HCT116 (cell line): ENCODE measurements at regions not wholly inside any gene's neighbourhood (a gene's known extent, or its start where the extent isn't known, plus 50 kb on each side); places are given as distances from the start of the nearest gene placed in this dataset.
A peak's percentile ranks its signal among the peaks of the same experiment; 100 is the strongest.

Experiments
- ATAC-seq: fragments of 200-7000 bp; cut with Tn5 transposase; 2 replicates; pipeline ENCODE4 v1.9.1; 2020; ENCODE audit warnings: mild to moderate bottlenecking, moderate library complexity
- BruUV-seq: library from RNA; stranded (reverse); fragments of 400-500 nt; replicated peaks from 2 replicates; lab custom pipeline; 2021; lab: Mats Ljungman, UMichigan
- CTCF ChIA-PET: fragments of 300-600 bp; sonication (Branson Sonifier 250); formaldehyde crosslinking; loops from one replicate; lab custom pipeline; 2021; ENCODE audit warnings: antibody characterized with exemption; lab: Charles Lee
- POLR2A ChIA-PET: fragments of 300-600, 350-600 bp; sonication (Branson Sonifier 250); formaldehyde crosslinking; loops from one replicate; lab custom pipeline; 2021; ENCODE audit warnings: antibody characterized with exemption; lab: Charles Lee
- RAD21 ChIA-PET, 2 experiments: fragments of 300-600 bp; sonication (Branson Sonifier 250); formaldehyde crosslinking; loops; one replicate each; lab custom pipeline; 2023; ENCODE audit warnings: low total read pairs in 2 of 2; ENCODE audit not compliant: uncharacterized antibody in 2 of 2, unreplicated experiment in 2 of 2, low non-redundant PET in 1 of 2; lab: Charles Lee
- DNase-seq: peaks from one replicate; pipeline ENCODE4 v3.0.0-alpha.2; 2010; ENCODE audit warnings: low read depth, low spot score
- H2AFZ ChIP-seq: fragments of 200-600 bp; shearing (Covaris generic), sonication (generic); 2 replicates; pipeline ENCODE4 v1.6.1; 2017; ENCODE audit warnings: low read depth, mixed run types, mixed read lengths, antibody characterized with exemption, low read length; ENCODE audit not compliant: poor library complexity, severe bottlenecking
- H3K27ac ChIP-seq: 2 replicates; pipeline ENCODE4 v1.5.1; 2012; ENCODE audit warnings: low read depth, low read length
- H3K27me3 ChIP-seq: fragments of 200-600 bp; sonication (generic); 2 replicates; pipeline ENCODE4 v1.6.1; 2016; ENCODE audit warnings: mixed run types, low read length, mixed read lengths; ENCODE audit not compliant: insufficient read depth
- H3K36me3 ChIP-seq, 2 experiments: fragments of 200-500 bp in 1 of 2; fragments of 200-600 bp in 1 of 2; sonication (Bioruptor generic) in 1 of 2; sonication (generic) in 1 of 2; 2 replicates each; pipeline versions ENCODE4 v1.5.1 to v1.6.1; 2014 to 2016; ENCODE audit warnings: low read length in 2 of 2, inconsistent platforms in 1 of 2, mixed read lengths in 1 of 2, mixed run types in 1 of 2; ENCODE audit not compliant: insufficient read depth in 2 of 2, control insufficient read depth in 1 of 2
- H3K4me1 ChIP-seq, 2 experiments: fragments of 200-600 bp in 1 of 2; sonication (generic) in 1 of 2; 2 replicates each; pipeline versions ENCODE4 v1.5.1 to v1.6.1; 2012 to 2017; ENCODE audit warnings: low read length in 2 of 2, inconsistent platforms in 1 of 2, mild to moderate bottlenecking in 1 of 2, mixed read lengths in 1 of 2, mixed run types in 1 of 2, moderate library complexity in 1 of 2; ENCODE audit not compliant: insufficient read depth in 2 of 2, control insufficient read depth in 1 of 2
- H3K4me2 ChIP-seq: fragments of 200-600 bp; sonication (generic); 2 replicates; pipeline ENCODE4 v1.6.1; 2017; ENCODE audit warnings: mixed run types, low read length, mixed read lengths
- H3K4me3 ChIP-seq, 2 experiments: fragments of 200-600 bp in 1 of 2; sonication (generic) in 1 of 2; replicated peaks in 1 of 2; 2 replicates each; pipeline ENCODE4 v1.5.1; 2011 to 2016; ENCODE audit warnings: low read length in 2 of 2, control low read depth in 1 of 2, low read depth in 1 of 2, mild to moderate bottlenecking in 1 of 2, mixed read lengths in 1 of 2, mixed run types in 1 of 2
- H3K79me2 ChIP-seq: fragments of 200-600 bp; sonication (generic); 2 replicates; pipeline ENCODE4 v1.6.1; 2017; ENCODE audit warnings: mild to moderate bottlenecking, mixed run types, low read length, moderate library complexity, mixed read lengths; ENCODE audit not compliant: insufficient read depth
- H3K9ac ChIP-seq: fragments of 200-600 bp; sonication (generic); 2 replicates; pipeline ENCODE4 v1.6.1; 2016; ENCODE audit warnings: low read length, mixed read lengths
- H3K9me2 ChIP-seq: fragments of 200-600 bp; sonication (generic), shearing (Covaris generic); 2 replicates; pipeline ENCODE4 v1.6.1; 2017; ENCODE audit warnings: mixed run types, mild to moderate bottlenecking, moderate library complexity; ENCODE audit not compliant: insufficient read depth
- H3K9me3 ChIP-seq, 2 experiments: fragments of 200-500 bp in 1 of 2; fragments of 200-600 bp in 1 of 2; sonication (Bioruptor generic) in 1 of 2; sonication (generic) in 1 of 2; 2 replicates each; pipeline ENCODE4 v1.6.1; 2014 to 2017; ENCODE audit warnings: low read length in 2 of 2, mixed read lengths in 2 of 2, inconsistent platforms in 1 of 2, low read depth in 1 of 2, mild to moderate bottlenecking in 1 of 2, mixed run types in 1 of 2, moderate library complexity in 1 of 2; ENCODE audit not compliant: control insufficient read depth in 1 of 2, insufficient read depth in 1 of 2
- H4K20me1 ChIP-seq: fragments of 200-600 bp; sonication (generic), shearing (Covaris generic); 2 replicates; pipeline ENCODE4 v1.6.1; 2017; ENCODE audit warnings: mixed run types, mild to moderate bottlenecking, moderate library complexity; ENCODE audit not compliant: insufficient read depth
- CEBPB ChIP-seq: IDR thresholded peaks from 2 replicates; pipeline ENCODE4 v1.6.1; 2012; ENCODE audit warnings: low read depth
- CTCF ChIP-seq, 3 experiments: fragments of 200-600 bp in 1 of 3; sonication (generic) in 1 of 3; IDR thresholded peaks in 2 of 3; conservative IDR thresholded peaks in 1 of 3; 2 replicates each; pipeline ENCODE4 v1.5.1; 2012 to 2017; ENCODE audit warnings: low read depth in 2 of 3, low read length in 2 of 3, antibody characterized with exemption in 1 of 3, borderline replicate concordance in 1 of 3, control low read depth in 1 of 3, mild to moderate bottlenecking in 1 of 3, mixed read lengths in 1 of 3, mixed run types in 1 of 3, moderate library complexity in 1 of 3; ENCODE audit not compliant: insufficient read depth in 1 of 3
- EZH2phosphoT487 ChIP-seq: fragments of 200-600 bp; IDR thresholded peaks from 2 replicates; pipeline ENCODE4 v1.6.1; 2018; ENCODE audit warnings: antibody characterized with exemption, borderline replicate concordance
- JUND ChIP-seq: IDR thresholded peaks from 2 replicates; pipeline ENCODE4 v1.6.1; 2012
- POLR2A ChIP-seq: IDR thresholded peaks from 2 replicates; pipeline ENCODE4 v1.7.0; 2011; ENCODE audit warnings: borderline replicate concordance; ENCODE audit not compliant: insufficient read depth, insufficient read length; ENCODE audit errors: extremely low read depth
- intact Hi-C: fragments of 100-400 bp; cut with micrococcal nuclease; formaldehyde crosslinking; loops from 2 replicates; pipeline ENCODE4 v1.10.0; 2022

DNA sequence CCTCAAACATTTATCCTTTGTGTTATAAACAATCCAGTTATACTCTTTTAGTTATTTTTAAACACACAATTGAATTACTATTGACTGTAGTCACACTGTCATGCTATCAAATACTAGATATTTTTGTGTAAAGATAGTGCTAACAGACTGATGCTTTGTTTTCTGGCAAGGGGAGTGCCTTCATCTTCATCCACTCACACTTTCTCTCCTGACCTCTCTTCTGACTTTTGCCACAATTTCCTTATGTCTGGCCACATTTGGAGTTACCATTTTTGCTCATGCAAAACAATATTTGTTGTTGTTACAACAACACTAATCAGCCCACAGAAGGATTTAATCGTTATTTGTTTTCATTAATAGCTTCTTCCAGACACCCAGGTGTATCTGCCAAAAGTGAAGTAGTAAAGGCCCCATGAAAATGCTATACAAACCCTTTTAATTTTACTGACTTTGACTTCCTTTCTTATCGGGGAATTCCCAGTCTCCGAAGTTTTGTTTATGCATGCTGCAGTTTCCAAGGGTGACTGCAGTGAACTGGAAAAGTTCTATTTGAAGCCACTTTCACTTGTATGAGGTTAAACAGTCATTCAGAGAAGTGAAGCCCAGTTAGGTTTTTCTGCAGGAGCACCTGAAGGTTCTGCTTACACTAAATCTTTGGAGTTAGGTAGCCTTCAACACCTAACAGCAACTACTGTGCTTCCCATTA, 66.1 kb upstream of the FRY start (continued):
- TF ChIP-seq EZH2phosphoT487 (no peak), JUND (no peak)

- no peak overlapping the region for H2AFZ ChIP-seq
- intact Hi-C loops: no loop called here
- peak in 2 of 3 experiments; percentile 40 to 52; a peak in 3 of 6 replicates for TF ChIP-seq CTCF (IDR thresholded peaks at IDR 0.05 in 2 of 3, conservative IDR thresholded peaks at IDR 0.05 in 1 of 3; ENCODE audit: borderline replicate concordance in 1 of 3, insufficient read depth in 1 of 3, low read depth in 2 of 3, low read length in 2 of 3)
- TF ChIP-seq POLR2A: no peak
- no peak for TF ChIP-seq CEBPB
- ChIA-PET POLR2A (no interaction called here), CTCF (interaction anchor here (0.8 to 1.6 kb wide), 5 partner anchors 10 to 71 kb away, joined by 3 to 4 read pairs (median 3); no protein-coding TSS in a partner anchor), RAD21 (no interaction called here)
- no TSS peak for BruUV-seq
- H3K27me3 ChIP-seq: no peaks in the 10 kb centered on the region
- ATAC-seq (no peak; the same call in 1 of the 2 replicates), DNase-seq (no peak)
- no peaks in the 10 kb centered on the region for H4K20me1 ChIP-seq
- H3K4me1 ChIP-seq: no peaks in the 10 kb centered on the region
- H3K9me2 ChIP-seq: no peaks in the 10 kb centered on the region
- no peak overlapping the region for H3K9ac ChIP-seq
- H3K4me3 ChIP-seq: no peak overlapping the region
- no peaks in the 10 kb centered on the region for H3K9me3 ChIP-seq
- H3K36me3 ChIP-seq: no peaks in the 10 kb centered on the region
- no peak overlapping the region for H3K27ac ChIP-seq
- no peaks in the 10 kb centered on the region for H3K79me2 ChIP-seq
- no peak overlapping the region for H3K4me2 ChIP-seq
Measured at GRCh38 chr13:31967155-31967554, 64.4 kb upstream of the FRY start.
